ENCODE measurements at regions not wholly inside any gene's neighbourhood (a gene's known extent, or its start where the extent isn't known, plus 50 kb on each side); places are given as distances from the start of the nearest gene placed in this dataset.
A peak's percentile ranks its signal among the peaks of the same experiment; 100 is the strongest.

DNA sequence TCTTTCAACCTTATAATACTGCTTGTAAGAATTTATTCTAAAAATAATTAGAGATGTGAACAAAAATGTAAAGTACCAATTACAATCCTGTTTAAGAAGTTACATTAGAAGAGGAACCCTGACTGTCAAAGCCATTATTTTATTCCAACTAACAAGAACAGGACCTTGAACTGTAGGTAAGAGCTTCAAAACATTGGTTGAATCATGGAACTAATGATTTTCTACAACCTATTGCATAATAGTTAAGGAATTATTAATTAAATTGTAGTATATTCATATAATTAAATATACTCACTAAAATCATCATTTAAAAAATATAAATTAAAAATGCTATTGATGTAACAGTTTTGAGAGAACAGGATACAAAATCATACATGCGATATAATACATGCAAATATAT lies 649.4 kb upstream of the KIRREL3 start:
- no peak for DNase-seq (ENCODE audit: low read depth, low spot score)

DNA sequence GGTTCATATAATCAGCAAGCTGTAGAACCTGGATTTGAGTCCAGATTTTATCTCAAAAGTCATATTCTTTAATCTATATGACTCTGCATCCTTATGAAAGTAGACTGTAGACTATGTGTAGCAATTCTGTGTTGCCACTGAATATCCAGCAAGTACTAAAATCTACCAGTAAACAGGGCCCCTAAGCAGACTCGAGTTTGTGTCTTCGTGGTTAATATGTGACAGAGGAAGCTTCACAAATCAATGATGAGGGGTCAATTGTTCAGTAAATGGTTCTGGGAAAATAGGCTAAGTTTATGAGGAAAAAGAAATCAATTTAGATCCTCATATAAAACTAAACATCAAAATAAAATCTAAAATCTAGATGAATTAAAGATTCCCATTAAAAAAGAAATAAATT lies 648.5 kb upstream of the KIRREL3 start:
- no peak for DNase-seq (ENCODE audit: low read depth, low spot score)

DNA sequence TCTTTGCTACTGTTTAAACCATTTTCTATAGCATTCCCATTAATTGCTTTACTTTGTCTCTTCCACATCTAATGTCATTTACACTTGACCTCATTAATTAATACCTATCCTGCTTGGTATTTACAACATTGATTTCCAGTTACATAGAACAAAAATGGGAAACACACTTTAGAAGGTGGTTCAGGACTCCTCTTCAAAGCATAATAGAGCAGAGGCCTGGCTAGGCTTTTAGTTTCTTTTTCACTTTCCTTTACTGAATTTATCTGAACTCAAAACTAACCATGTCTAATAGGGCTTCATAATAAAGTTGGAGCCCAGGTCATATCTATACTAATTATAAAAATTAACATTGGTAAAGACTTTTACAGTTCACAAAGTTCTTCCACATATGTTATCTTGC lies 648.0 kb upstream of the KIRREL3 start:
- DNase-seq (ENCODE audit: low read depth, low spot score) = no peak

DNA sequence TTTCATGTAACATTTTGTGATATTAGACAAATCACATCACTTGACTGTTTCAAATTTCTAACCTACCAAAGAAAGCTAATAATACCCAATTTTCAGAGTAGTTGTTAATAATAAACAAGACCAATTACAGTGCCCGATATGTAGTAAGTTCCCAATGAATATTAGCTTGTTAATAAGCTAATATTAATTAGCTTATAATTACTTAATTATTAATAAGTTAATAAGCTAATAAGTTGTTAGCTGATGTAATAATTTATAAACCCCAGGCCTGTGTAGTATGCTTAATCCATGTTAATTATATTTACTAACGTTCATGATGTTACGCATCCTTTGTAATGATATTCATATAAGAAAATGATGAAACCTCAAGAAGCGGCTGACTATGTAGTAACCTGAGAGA lies 643.8 kb upstream of the KIRREL3 start:
- DNase-seq (ENCODE audit: low read depth, low spot score) = no peak

DNA sequence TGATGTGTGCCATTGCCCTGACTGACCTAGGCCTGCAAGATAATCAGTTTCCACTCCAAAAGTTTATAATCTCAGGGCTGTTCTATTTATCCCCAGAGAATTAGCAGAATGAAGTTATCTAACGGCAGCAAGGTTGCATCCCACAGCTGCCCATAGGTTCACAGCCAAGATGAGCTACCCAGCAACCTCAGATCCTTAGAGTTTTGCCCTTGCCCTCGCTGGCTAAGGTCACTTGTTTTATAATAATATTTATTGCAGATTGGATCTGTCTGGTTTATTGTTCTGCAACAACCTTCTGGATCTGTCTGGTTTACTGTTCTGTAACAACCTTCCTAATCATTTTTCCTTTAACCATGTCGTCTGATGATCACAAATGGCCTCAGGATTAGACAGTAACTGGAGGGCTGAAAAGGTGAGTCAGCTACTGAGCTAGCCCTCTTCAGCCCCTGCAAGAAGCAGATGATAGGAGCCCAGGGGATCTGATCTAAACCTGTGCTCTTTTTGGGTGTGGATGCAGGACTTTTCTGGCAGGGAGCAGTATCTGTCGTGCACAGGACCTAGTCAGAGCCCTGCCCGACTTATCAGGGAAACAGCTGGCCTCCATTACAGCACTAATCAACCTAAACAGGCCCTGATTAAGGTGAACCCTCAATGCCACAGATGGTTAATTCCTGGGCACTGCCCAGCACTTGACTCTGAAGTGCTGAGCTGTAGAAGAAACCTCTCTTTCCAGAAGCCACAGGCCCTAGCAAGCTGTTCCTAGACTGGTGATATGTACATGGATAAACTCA lies 642.9 kb upstream of the KIRREL3 start:
- no peak for DNase-seq (ENCODE audit: low read depth, low spot score)

DNA sequence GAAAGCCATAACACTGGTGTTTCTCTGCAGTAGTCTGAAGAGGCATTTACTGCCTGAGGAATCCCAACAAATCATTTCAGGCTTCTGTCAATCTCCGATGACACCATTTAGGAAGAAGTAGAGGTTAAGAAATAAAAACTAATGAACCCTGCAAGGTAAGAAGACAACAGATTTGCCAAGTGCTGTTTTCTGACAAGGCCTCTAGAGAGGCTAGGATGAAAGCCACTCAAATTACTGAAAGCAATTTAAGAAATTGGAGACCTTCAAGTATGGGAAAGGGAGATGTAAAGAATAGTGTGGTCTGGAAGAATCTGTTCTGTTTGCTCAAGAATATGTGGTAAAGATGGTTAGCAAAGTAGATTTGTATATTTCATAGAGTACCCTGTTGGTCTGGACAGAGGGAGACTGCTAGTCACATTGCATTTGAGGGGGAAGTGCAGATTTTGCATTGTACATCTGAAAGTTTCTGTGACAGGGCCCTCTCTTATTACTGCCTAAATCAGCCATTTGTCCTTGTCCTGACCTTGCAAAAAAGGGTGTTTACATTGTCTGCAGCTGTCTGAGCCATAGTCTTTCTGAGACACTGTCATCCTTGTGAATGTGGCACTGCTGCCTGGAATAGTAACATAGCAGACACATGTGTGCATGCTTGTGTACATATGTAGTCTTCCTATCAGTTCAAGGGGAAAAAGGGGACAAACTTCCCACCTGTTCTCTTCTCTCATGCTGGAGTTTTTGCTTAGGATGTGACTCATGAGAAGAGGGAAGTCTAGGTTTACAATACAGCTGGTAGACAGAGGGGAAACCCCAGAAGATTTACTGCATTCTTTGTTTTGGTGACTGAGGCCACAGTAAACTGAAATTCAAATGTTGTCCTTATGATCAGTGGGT lies 640.2 kb upstream of the KIRREL3 start:
- DNase-seq (ENCODE audit: low read depth, low spot score) = no peak

DNA sequence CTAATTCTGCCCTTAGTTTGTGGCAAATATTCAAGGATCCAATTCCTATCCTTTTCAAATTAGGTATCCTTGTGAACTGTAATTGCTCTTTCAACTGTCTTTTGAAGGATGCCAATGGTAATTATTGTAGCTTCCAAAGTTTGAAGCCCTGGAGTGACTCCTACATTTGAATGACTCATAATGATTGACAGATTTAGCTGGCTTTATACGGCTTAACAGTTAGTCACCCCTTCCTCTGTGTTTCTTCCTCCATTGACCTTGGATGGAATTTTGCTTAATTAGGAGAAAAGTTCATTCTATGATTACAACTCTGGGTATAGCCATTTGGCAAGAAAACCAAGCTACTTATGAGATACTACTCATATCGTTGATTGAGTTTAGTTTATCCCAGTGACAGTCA lies 639.3 kb upstream of the KIRREL3 start:
- no peak for DNase-seq (ENCODE audit: low read depth, low spot score)

DNA sequence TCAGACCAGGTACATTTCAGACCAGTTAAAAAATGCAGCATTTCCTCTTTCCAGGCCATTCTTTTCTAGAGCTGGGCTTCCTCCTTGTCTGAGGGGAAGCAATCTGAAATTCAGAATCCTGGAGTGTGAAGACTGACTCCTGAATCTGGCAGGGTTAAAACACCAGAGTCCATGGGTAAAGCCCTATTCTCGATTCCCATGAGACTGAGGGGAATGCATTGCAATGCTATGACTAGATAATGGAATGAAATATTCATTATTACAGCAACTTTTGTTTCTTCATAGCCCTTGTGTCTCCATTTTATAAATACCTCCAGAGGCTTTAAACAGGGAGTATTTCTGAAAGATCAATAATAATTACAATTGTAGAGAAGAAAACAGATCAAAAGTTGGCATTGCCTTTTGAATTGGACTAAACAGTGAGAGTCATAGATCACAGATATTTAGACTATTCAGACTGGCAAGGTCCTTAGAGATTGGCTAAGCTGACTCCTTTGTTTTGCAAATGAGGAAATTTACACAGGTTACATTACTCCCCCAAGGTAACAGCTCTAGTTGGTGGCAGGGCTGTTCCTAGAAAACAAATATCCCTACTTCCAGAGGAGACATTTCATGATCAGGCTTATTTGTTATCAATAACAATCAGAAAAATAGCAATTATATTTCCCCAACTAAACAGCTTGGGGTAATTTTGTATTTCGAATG lies 632.6 kb upstream of the KIRREL3 start:
- DNase-seq (ENCODE audit: low read depth, low spot score) = no peak

DNA sequence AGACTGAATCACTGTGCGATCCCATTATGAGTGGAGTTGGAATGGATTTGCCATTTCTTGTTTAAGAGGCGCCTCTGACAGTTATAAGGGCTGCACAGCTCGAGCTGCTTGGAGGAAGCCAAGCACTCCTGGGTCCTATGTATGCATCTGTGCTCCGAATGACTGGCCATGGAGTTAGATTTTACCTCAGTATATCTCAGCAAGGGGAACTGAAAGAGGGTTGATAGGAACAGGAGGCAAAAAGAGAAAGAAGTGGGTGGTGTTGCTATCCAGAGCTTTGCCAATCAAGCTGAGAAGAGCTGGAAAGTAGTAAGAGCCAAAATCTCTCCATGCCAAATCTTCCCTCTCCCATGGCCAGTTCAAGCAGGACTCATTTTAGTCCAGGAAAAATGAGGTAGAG lies 632.0 kb upstream of the KIRREL3 start:
- DNase-seq (ENCODE audit: low read depth, low spot score) = no peak

DNA sequence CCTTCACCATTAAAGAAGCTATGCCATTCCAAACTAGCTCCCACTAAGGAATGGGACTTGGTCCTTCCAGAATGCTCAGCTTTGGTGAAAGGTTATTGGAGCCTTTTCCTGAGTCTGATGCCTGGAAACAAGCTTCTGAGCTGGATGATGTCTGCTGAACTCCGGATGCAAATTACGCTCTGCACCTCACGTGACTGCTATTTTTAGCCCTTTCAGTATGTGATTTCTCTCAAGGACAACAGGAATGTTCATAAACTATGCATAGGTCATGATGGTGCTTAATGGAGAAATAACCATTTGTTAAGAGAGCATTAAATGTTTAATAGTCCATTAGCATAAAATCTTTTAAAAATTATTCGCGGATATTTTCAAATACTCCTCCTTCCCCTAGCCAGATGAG lies 631.4 kb upstream of the KIRREL3 start:
- no peak for DNase-seq (ENCODE audit: low read depth, low spot score)

DNA sequence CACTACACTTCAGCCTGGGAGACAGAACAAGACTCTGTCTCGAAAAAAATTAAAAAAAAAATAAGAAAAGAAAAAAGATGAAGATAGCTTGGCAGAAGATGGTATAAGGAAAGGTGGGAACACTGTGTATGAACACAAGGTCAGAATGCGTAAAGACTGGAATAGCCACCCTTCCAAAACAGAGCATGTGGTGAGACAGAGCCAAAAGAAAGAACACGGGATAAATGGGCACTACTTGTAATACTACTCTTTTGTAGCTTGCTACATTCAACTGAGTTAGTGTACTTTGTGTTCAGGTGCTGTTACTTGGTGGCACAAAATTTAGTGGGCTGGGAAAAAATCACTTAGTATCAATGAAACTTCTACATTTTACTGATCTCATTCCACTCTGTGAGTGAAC lies 628.6 kb upstream of the KIRREL3 start:
- DNase-seq (ENCODE audit: low read depth, low spot score) = no peak

DNA sequence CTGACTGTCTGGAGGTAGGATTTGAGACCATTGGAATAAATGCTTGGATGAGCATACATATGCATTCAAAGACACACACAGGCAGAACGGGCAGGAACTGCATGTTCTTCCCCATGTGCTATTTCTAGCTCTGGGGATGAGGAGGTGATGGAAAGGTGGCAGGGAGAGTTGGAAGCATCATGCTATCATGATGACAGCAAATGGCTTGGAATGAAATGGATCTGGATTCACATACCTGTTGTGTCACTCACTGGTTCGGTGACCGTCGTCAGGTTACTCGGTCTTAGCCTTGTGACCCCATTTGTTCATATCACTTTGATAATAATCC lies 627.9 kb upstream of the KIRREL3 start:
- no peak for DNase-seq (ENCODE audit: low read depth, low spot score)

DNA sequence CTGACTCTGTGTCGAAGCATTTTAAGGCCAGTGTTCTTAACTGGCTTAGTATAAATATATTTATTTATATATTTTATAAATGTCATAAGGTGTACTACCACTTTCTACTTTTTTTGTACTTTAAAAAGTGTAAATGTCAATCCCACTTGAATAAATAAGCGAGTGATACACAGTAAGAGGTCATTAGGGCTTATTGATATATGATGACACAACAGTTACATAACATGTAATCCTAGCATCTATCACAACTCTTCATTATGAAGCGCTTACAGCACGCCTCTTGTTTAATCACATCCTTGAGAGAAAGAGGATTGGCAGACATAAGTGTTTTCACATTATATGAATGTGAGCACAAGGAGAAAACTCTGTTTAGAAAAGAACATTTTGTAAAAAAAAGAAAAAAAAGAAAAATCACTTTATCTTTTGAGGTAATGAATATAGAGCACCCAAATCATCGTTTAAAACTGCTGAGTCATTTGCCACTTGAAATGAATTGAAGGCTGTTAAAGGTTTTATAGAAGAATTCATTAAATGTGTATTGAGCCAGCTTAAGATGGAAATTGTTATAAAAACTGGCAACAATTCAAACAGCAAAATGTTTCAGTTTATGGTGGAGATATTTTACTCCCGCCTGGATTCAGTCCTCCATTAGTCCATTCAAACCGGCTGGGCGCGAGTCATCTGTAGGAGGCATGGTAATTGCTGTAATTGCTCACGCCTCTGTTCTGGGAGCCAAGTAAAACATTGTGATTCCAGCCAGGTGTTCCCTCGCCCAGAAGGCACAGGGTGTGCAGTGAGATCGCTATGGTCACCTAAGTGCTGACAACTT lies 627.3 kb upstream of the KIRREL3 start:
- peak; percentile 52 for DNase-seq (ENCODE audit: low read depth, low spot score)

DNA sequence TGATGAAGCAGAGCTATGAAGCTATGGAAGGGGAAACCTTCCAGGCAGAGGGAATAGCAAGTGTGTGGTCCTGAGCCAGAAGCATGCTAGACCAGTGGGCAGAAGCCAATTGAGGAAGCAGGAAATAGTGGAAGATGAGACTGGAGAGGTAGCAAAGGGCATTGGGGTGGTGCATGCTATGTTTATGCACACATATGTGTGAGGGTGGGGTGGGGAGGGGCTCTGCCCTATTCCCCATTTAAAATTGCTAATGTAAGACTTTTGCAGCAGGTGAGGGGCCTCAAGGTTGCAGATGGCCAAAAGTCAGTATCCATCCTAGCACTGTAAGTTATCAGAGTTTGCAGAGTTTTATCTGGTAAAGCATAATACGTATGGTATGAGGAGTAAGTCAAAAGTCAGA lies 626.6 kb upstream of the KIRREL3 start:
- no peak for DNase-seq (ENCODE audit: low read depth, low spot score)

DNA sequence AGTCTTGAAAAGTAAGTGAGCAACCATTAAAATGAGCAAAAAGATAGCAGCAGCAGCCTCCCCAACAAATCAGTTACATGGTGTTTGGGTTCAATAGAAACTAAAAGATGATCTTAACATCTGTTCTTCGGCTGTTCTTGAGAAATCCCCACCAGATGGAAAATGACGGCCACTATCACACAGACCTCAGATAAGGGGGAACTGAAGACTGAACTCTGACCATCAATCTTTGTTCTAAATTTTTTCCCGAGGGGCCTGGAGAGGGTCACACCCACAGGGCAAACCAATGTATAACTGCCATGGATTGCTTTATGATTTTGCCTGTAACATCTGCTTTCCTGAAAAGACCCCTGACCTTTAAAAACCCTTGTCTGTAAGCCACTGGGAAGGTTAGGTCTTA lies 624.8 kb upstream of the KIRREL3 start:
- no peak for DNase-seq (ENCODE audit: low read depth, low spot score)

DNA sequence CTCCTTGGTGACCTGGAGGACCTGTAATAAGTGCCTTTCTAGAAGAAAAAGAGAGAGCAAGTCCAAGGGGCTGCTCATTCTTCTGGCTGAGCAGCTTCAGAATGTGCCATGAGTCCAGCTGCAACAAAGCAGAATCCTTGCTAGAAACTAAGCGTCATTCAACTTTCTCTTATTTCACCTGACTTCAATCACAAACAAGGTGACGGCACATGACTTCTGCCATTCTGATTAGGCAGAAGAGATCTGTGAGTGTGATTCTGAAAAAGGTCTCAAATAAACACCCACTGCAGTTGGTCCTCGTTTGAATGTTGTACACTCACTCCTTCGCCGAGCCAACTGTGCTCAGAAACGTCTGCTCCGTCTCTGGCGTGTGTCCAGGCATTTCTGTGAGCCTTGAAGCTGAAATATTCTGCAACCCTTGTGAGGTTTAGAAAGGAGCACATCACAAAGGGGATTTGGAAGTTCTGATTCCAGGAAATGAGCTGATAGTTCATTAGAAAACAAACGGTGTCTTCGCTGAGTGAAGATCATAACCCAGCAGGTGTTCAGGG lies 623.8 kb upstream of the KIRREL3 start:
- no peak for DNase-seq (ENCODE audit: low read depth, low spot score)

DNA sequence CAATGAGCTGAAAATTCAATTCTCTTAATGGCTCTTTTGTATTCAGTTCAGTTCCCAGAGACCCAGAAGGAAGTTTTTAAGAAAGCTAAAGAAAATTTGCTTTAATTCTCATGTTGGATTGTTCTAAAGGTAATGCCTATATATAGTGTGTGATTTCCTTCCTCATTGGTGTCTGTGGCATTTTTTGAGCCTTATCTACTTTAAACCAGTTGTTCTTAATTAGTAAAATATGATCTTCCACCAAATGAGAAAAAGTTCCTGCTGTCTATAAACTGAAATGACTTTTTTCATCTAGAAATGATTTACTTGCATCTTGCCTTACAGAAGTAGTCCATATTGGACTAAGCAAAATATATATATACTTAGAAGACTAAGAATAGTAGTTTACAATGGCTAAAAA lies 622.1 kb upstream of the KIRREL3 start:
- DNase-seq (ENCODE audit: low read depth, low spot score) = no peak

DNA sequence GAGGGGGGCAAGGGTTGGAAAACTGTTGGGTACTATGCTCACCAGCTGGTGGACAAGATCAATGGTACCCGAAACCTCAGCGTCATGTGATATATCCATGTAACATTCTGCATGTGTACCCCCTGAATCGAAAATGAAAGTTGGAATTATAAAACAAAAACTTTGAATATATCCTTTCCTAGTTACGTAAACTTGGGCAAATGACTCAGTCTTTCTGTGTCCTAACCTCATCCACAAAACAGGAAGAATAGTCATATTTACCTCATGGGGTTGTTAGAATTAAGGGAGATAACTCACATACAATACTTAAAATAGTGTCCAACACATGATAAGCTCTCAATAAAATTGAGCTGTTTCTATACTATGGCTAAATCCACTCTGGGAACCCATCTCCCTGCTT lies 620.1 kb upstream of the KIRREL3 start:
- no peak for DNase-seq (ENCODE audit: low read depth, low spot score)

DNA sequence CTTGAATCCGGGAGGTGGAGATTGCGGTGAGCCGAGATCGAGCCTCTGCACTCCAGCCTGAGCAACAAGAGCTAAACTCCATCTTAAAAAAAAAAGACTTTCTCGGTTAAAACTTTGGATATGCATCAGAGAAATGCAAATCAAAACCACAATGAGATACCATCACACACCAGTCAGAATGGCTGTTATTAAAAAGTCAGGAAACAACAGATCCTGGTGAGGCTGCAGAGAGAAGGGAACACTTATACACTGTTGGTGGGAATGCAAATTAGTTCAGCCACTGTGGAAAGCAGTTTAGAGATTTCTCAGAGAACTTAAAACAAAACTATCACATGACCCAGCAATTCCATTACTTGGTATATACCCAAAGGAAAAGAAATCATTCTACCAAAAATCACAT lies 619.4 kb upstream of the KIRREL3 start:
- DNase-seq (ENCODE audit: low read depth, low spot score) = no peak

DNA sequence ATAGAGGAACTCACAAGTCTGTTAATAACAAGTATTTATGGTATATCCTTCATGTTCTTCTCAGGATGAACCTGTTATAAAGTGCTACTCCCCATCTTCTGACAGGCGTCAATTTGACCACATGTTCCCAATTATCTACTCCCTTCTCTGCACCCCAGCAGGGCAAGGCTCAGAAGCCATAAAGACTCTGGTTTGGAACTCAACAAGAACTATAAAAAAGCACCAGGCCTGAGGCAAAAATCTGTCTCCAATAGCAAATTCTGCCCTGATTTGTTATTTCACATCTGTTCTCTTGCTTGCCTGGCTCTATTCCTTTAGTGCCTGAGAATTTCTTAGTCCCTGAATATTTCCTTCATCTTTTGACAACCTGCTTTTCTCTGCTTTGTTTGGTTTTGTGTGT lies 618.2 kb upstream of the KIRREL3 start:
- no peak for DNase-seq (ENCODE audit: low read depth, low spot score)

DNA sequence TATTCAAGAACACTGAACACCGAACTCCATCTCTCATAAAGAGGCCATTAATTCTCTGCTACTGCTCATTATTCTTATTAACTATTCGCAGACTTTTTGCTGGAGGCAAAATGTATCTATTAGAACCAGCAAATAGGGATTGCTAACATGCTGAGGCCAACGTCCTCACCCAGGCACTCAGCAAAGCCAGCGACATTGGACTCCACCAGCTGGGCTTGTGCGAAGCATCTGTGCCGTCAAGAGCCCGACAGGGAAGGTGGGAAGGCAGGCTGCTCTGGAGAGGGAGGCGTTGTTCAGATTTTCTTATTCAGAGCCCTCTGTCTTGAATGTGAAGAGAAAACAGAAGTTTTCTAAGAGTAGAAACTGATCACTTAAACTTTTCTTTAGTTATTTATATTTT lies 615.6 kb upstream of the KIRREL3 start:
- DNase-seq (ENCODE audit: low read depth, low spot score) = no peak

All from ELF-1 (cell line).